Endothelial cell of umbilical vein (primary cell): ENCODE measurements at regions not wholly inside any gene's neighbourhood (a gene's known extent, or its start where the extent isn't known, plus 50 kb on each side); places are given as distances from the start of the nearest gene placed in this dataset.

Source experiments
- BruUV-seq: library from RNA; stranded (reverse); fragments of 400-500 nt; replicated peaks from 2 replicates; lab custom pipeline; 2021; lab: Mats Ljungman, UMichigan
- CTCF ChIA-PET: fragments of 300-600, 350-600 bp; sonication (Branson Sonifier 250); formaldehyde crosslinking; loops from one replicate; lab custom pipeline; 2021; ENCODE audit warnings: antibody characterized with exemption, inconsistent platforms; lab: Charles Lee
- POLR2A ChIA-PET: fragments of 300-600, 350-600 bp; sonication (Branson Sonifier 250); formaldehyde crosslinking; loops from one replicate; lab custom pipeline; 2021; ENCODE audit warnings: antibody characterized with exemption, inconsistent platforms; lab: Charles Lee
- DNase-seq: peaks from one replicate; pipeline ENCODE4 v3.0.0-alpha.2; 2011; ENCODE audit warnings: low read depth, low spot score
- FAIRE-seq: peaks from 2 replicates; lab custom pipeline; 2011; peaks lifted over from hg19 to GRCh38; lab: Jason Lieb, UNC
- H2AFZ ChIP-seq: 2 replicates; pipeline ENCODE4 v1.6.0; 2012; ENCODE audit warnings: low read depth, low read length, control low read depth, inconsistent platforms
- H3K27ac ChIP-seq: 2 replicates; pipeline ENCODE4 v1.5.1; 2011; ENCODE audit warnings: low read depth, mild to moderate bottlenecking, control low read depth, low read length, moderate library complexity; ENCODE audit not compliant: insufficient read depth
- H3K27me3 ChIP-seq, 2 experiments: 2 replicates each; pipeline versions ENCODE4 v1.6.0 to v1.6.1; 2011; ENCODE audit warnings: low read length in 2 of 2, mixed read lengths in 1 of 2; ENCODE audit not compliant: control insufficient read depth in 2 of 2, insufficient read depth in 2 of 2
- H3K36me3 ChIP-seq, 2 experiments: 2 replicates in 1 of 2; 3 replicates in 1 of 2; pipeline ENCODE4 v1.5.1; 2011; ENCODE audit warnings: low read length in 2 of 2, mild to moderate bottlenecking in 1 of 2, moderate library complexity in 1 of 2; ENCODE audit not compliant: control insufficient read depth in 2 of 2, insufficient read depth in 2 of 2; ENCODE audit errors: extremely low read depth in 1 of 2
- H3K4me1 ChIP-seq: 3 replicates; pipeline ENCODE4 v1.5.1; 2011; ENCODE audit warnings: mild to moderate bottlenecking, low read length; ENCODE audit not compliant: control insufficient read depth, insufficient read depth; ENCODE audit errors: extremely low read depth
- H3K4me2 ChIP-seq: 2 replicates; pipeline ENCODE4 v1.6.1; 2011; ENCODE audit warnings: low read length, control low read depth, mixed read lengths; ENCODE audit not compliant: insufficient read depth
- H3K4me3 ChIP-seq, 3 experiments: fragments of 200-600 bp in 1 of 3; sonication (generic), shearing (Covaris generic) in 1 of 3; replicated peaks in 1 of 3; 2 replicates each; pipeline ENCODE4 v1.5.1; 2011 to 2016; ENCODE audit warnings: control low read depth in 3 of 3, low read length in 3 of 3, mild to moderate bottlenecking in 2 of 3, inconsistent platforms in 1 of 3, low read depth in 1 of 3, moderate library complexity in 1 of 3; ENCODE audit not compliant: insufficient read depth in 1 of 3
- H3K79me2 ChIP-seq: 2 replicates; pipeline ENCODE4 v1.6.0; 2012; ENCODE audit warnings: low read length, inconsistent platforms; ENCODE audit not compliant: control insufficient read depth, insufficient read depth
- H3K9ac ChIP-seq: replicated peaks from 2 replicates; pipeline ENCODE3; 2011; ENCODE audit warnings: low read length, control low read depth; ENCODE audit not compliant: insufficient read depth; ENCODE audit errors: extremely low read depth
- H3K9me1 ChIP-seq: replicated peaks from 3 replicates; pipeline ENCODE4 v1.6.0; 2011; ENCODE audit warnings: mild to moderate bottlenecking, low read length; ENCODE audit not compliant: control insufficient read depth, insufficient read depth; ENCODE audit errors: extremely low read depth
- H3K9me3 ChIP-seq: replicated peaks from 2 replicates; pipeline ENCODE4 v1.5.1; 2012; ENCODE audit warnings: low read length, inconsistent platforms; ENCODE audit not compliant: control insufficient read depth, insufficient read depth
- H4K20me1 ChIP-seq: replicated peaks from 2 replicates; pipeline ENCODE3; 2011; ENCODE audit warnings: mild to moderate bottlenecking, low read length; ENCODE audit not compliant: control insufficient read depth, insufficient read depth; ENCODE audit errors: extremely low read depth
- EZH2 ChIP-seq: IDR thresholded peaks from 2 replicates; pipeline ENCODE4 v1.6.1; 2012; ENCODE audit warnings: borderline replicate concordance, low read depth, mild to moderate bottlenecking, moderate library complexity, low read length, inconsistent platforms; ENCODE audit not compliant: severe bottlenecking
- FOS ChIP-seq: IDR thresholded peaks from 2 replicates; pipeline ENCODE4 v1.6.1; 2011; ENCODE audit warnings: mild to moderate bottlenecking, low read length, moderate library complexity, borderline replicate concordance; ENCODE audit not compliant: insufficient read depth
- GATA2 ChIP-seq: IDR thresholded peaks from 2 replicates; pipeline ENCODE4 v1.7.0; 2011; ENCODE audit warnings: low read depth, mild to moderate bottlenecking, moderate library complexity, mixed read lengths, low read length; ENCODE audit not compliant: insufficient read length, insufficient read depth
- JUN ChIP-seq: IDR thresholded peaks from 2 replicates; pipeline ENCODE4 v1.6.1; 2011; ENCODE audit warnings: borderline replicate concordance, low read depth; ENCODE audit not compliant: insufficient read length, insufficient read depth
- MYC ChIP-seq: IDR thresholded peaks from one replicate; pipeline ENCODE4 v1.6.1; 2011; ENCODE audit warnings: mild to moderate bottlenecking, low read depth, low read length
- POLR2A ChIP-seq: IDR thresholded peaks from 2 replicates; pipeline ENCODE4 v1.6.1; 2012; ENCODE audit warnings: low read depth, mild to moderate bottlenecking, control low read depth, low read length
- POLR2AphosphoS5 ChIP-seq: IDR thresholded peaks from 2 replicates; pipeline ENCODE4 v1.6.1; 2012; ENCODE audit warnings: low read depth, mild to moderate bottlenecking, control low read depth, low read length, moderate library complexity; ENCODE audit not compliant: insufficient read depth
- dilution Hi-C: fragments of 300-500 bp; cut with MboI; formaldehyde crosslinking; loops from one replicate; pipeline ENCODE4 v1.15.0; 2019; ENCODE audit warnings: low sequenced_read_pairs; ENCODE audit not compliant: extremely low pct_ligation_motif_present
- intact Hi-C: fragments of 100-400 bp; cut with micrococcal nuclease; formaldehyde crosslinking; loops from one replicate; pipeline ENCODE4 v1.10.0; 2022
- TF ChIP-seq, protein P1 (sequence below), 2 donors: IDR thresholded peaks; 1 replicate in 1 of 2; 2 replicates in 1 of 2; pipeline ENCODE4 v1.5.1; 2011; ENCODE audit warnings: low read length in 2 of 2, mild to moderate bottlenecking in 2 of 2, moderate library complexity in 2 of 2, control low read depth in 1 of 2, inconsistent platforms in 1 of 2, low read depth in 1 of 2; ENCODE audit not compliant: insufficient read depth in 1 of 2; ENCODE audit errors: extremely low read depth in 1 of 2
- TF ChIP-seq, protein P2 (sequence below): IDR thresholded peaks from 2 replicates; pipeline ENCODE4 v1.6.1; 2011; ENCODE audit not compliant: insufficient read depth, insufficient read length

GRCh38 chr3:29083081-29083480 is 197.8 kb upstream of the RBMS3 start:
- ChIA-PET CTCF (interaction anchor here (0.6 kb wide), 1 partner anchor 167 kb away, joined by 3 read pairs; no protein-coding TSS in a partner anchor), POLR2A (no interaction called here)
- H3K27ac ChIP-seq, result no peak overlapping the region
- H3K4me2 ChIP-seq, result no peak overlapping the region
- H3K36me3 ChIP-seq, result no peaks in the 10 kb centered on the region
- intact Hi-C loops, result no loop called here
- dilution Hi-C loops, result no loop called here
- no peak overlapping the region for H2AFZ ChIP-seq
- no peaks in the 10 kb centered on the region for H3K9me3 ChIP-seq
- TF ChIP-seq EZH2 (no peak), POLR2AphosphoS5 (no peak), FOS (no peak), POLR2A (no peak), MYC (no peak), GATA2 (no peak), JUN (no peak)
- TF ChIP-seq, protein P1, sequence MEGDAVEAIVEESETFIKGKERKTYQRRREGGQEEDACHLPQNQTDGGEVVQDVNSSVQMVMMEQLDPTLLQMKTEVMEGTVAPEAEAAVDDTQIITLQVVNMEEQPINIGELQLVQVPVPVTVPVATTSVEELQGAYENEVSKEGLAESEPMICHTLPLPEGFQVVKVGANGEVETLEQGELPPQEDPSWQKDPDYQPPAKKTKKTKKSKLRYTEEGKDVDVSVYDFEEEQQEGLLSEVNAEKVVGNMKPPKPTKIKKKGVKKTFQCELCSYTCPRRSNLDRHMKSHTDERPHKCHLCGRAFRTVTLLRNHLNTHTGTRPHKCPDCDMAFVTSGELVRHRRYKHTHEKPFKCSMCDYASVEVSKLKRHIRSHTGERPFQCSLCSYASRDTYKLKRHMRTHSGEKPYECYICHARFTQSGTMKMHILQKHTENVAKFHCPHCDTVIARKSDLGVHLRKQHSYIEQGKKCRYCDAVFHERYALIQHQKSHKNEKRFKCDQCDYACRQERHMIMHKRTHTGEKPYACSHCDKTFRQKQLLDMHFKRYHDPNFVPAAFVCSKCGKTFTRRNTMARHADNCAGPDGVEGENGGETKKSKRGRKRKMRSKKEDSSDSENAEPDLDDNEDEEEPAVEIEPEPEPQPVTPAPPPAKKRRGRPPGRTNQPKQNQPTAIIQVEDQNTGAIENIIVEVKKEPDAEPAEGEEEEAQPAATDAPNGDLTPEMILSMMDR (IDR thresholded peaks at IDR 0.05; ENCODE audit: extremely low read depth in 1 of 2, insufficient read depth in 1 of 2, low read depth in 1 of 2, low read length in 2 of 2), result no peak
- TF ChIP-seq, protein P2, sequence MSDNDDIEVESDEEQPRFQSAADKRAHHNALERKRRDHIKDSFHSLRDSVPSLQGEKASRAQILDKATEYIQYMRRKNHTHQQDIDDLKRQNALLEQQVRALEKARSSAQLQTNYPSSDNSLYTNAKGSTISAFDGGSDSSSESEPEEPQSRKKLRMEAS, result no peak
- H3K9ac ChIP-seq, result no peak overlapping the region
- H4K20me1 ChIP-seq, result no peaks in the 10 kb centered on the region
- no peaks in the 10 kb centered on the region for H3K27me3 ChIP-seq
- no peak for DNase-seq
- no peaks in the 10 kb centered on the region for H3K4me1 ChIP-seq
- no peaks in the 10 kb centered on the region for H3K9me1 ChIP-seq
- no peak overlapping the region for H3K4me3 ChIP-seq
- no TSS peak for BruUV-seq
- no peak for FAIRE-seq
- H3K79me2 ChIP-seq, result no peaks in the 10 kb centered on the region
